ENCODE measurements at regions not wholly inside any gene's neighbourhood (a gene's known extent, or its start where the extent isn't known, plus 50 kb on each side); places are given as distances from the start of the nearest gene placed in this dataset.

DNA sequence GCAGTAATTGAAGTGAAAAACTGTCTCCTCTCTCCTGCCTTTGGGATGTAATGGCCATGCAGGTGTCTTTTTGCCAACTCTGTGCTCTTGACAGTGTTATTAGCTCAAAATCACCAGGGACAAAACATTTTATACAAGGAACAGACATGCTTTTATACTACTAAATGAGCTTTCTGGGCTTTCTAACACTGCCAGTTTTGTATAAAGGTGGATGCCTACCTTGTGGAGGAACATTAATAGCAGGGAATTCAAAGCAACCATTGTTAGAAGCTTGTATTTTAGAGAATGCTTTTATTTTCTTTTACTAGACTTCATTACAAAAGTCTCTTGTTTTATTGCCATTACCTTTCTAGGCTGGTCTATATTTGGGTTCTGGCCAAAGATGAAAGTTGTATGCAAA, 54.7 kb upstream of the ARSJ start:
- TF ChIP-seq, protein P1, sequence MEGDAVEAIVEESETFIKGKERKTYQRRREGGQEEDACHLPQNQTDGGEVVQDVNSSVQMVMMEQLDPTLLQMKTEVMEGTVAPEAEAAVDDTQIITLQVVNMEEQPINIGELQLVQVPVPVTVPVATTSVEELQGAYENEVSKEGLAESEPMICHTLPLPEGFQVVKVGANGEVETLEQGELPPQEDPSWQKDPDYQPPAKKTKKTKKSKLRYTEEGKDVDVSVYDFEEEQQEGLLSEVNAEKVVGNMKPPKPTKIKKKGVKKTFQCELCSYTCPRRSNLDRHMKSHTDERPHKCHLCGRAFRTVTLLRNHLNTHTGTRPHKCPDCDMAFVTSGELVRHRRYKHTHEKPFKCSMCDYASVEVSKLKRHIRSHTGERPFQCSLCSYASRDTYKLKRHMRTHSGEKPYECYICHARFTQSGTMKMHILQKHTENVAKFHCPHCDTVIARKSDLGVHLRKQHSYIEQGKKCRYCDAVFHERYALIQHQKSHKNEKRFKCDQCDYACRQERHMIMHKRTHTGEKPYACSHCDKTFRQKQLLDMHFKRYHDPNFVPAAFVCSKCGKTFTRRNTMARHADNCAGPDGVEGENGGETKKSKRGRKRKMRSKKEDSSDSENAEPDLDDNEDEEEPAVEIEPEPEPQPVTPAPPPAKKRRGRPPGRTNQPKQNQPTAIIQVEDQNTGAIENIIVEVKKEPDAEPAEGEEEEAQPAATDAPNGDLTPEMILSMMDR (IDR thresholded peaks at IDR 0.05), result no peak
- Mint-ChIP-seq H3K27ac (no peak overlapping the region), H3K36me3 (ENCODE audit: low read depth) (no peaks in the 10 kb centered on the region), H3K9me3 (no peaks in the 10 kb centered on the region), H3K4me1 (no peaks in the 10 kb centered on the region), H3K4me3 (no peak overlapping the region), H3K27me3 (no peaks in the 10 kb centered on the region)
- ATAC-seq (ENCODE audit: low read depth), result no peak
- CTCF ChIA-PET, result no interaction called here
- POLR2A ChIA-PET, result no interaction called here
- intact Hi-C loops (cut with micrococcal nuclease), result no loop called here
- DNase-seq, result no peak

DNA sequence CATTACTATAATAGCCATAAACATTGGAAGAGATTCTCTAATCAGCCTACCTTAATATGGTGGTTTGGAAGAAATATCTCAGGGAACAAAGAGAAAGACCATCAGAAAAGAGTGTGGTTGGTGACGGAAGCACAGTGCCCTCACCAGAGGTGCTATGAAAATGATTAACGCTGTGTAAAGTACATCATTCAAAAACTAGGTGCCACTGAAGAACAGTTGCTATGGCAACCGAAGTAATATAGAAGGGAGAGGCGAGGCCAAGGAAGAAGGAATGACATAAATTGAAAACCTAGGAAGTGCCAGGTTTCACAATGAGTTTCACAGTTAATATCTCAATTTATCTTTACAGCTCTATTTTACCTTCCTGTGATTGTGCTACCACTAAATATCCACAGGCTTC, 57.0 kb upstream of the ARSJ start:
- ATAC-seq (ENCODE audit: low read depth) (no peak), DNase-seq (no peak)
- no peaks in the 10 kb centered on the region for H3K36me3 Mint-ChIP-seq (ENCODE audit: low read depth)
- no peak overlapping the region for H3K4me3 Mint-ChIP-seq
- POLR2A ChIA-PET, result no interaction called here
- no peaks in the 10 kb centered on the region for H3K4me1 Mint-ChIP-seq
- CTCF ChIA-PET, result no interaction called here
- H3K27me3 Mint-ChIP-seq, result no peaks in the 10 kb centered on the region
- intact Hi-C loops (cut with micrococcal nuclease), result no loop called here
- no peak overlapping the region for H3K27ac Mint-ChIP-seq
- TF ChIP-seq, protein P1 (IDR thresholded peaks at IDR 0.05), result no peak
- H3K9me3 Mint-ChIP-seq, result no peaks in the 10 kb centered on the region

DNA sequence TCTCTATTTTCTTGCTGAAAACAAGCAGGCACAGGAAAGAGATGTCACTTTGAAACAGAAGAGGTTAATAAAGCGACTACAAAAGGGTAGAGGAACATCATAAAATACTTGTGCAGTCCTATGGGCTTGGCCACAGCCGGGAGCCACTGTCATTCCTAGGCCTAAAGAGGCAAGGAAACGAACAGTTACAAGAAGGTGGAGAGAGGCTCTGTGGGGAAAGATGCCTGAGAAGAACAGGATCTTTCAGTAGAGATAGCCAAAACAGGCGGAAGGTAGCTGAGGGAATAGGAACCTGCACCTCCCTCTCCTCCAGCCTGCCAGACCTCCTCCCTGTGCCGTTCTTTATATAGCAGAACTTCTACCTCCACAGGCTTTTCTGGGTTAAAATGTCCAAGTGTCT, 57.4 kb upstream of the ARSJ start:
- TF ChIP-seq, protein P1 (IDR thresholded peaks at IDR 0.05), result no peak
- intact Hi-C loops (cut with micrococcal nuclease), result no loop called here
- DNase-seq (no peak), ATAC-seq (ENCODE audit: low read depth) (no peak)
- Mint-ChIP-seq H3K9me3 (no peaks in the 10 kb centered on the region), H3K4me3 (no peak overlapping the region), H3K4me1 (no peaks in the 10 kb centered on the region), H3K36me3 (ENCODE audit: low read depth) (no peaks in the 10 kb centered on the region), H3K27ac (no peak overlapping the region), H3K27me3 (no peaks in the 10 kb centered on the region)
- ChIA-PET POLR2A (no interaction called here), CTCF (no interaction called here)

DNA sequence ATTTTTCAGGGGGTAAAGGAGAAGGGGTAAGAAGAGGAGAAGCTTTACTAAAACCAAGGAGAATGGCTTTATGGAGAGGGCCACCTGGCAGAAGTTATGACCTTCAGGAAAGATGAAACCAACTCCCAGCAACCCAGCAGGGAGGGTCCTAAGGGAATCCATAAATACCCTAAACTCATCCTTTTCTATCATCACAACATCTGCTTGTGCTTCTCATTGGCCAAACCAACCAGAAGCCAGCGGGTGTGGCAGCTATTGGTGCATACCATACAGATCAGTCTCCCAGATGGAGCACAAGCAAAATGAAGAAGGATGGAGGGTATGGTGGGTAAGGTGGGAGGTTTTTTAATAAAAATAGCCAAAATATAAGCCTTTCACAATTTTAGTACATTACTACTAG, 58.5 kb upstream of the ARSJ start:
- Mint-ChIP-seq H3K27me3 (no peaks in the 10 kb centered on the region), H3K27ac (no peak overlapping the region), H3K4me3 (no peak overlapping the region), H3K4me1 (no peaks in the 10 kb centered on the region), H3K36me3 (ENCODE audit: low read depth) (no peaks in the 10 kb centered on the region), H3K9me3 (peaks cover 2% of the 10 kb centered on the region)
- ATAC-seq (ENCODE audit: low read depth), result no peak
- TF ChIP-seq, protein P1 (IDR thresholded peaks at IDR 0.05), result no peak
- intact Hi-C loops (cut with micrococcal nuclease), result no loop called here
- ChIA-PET POLR2A (no interaction called here), CTCF (no interaction called here)
- DNase-seq, result no peak

DNA sequence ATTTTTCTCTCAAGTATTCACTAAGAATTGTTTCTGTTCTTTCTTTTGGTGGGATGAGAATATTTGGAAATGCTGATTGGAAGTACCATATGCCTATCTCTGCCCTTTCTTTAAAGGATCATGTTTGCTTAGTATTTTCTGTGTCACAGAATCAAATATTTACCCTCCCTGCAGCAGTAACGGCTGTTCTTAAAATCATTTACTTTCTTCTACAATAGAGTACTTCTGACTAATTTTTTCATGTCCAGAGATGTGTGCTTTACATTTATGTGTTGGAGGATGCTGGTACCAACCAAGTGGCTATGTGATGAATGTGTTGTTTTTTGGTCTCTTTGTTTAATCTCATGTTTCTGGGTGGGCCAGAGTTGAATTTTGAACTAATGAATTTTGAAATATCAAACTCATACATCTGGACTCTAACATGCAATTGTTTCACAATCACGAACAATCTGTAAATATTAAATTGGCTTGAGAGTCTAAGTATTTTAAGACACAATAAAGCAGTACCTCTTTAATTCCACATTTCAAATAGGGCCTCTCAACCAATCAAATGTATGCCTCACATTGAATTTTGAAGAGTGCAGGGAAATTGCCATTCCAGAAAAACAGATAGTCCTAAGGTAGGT, 59.4 kb upstream of the ARSJ start:
- no peak overlapping the region for H3K27ac Mint-ChIP-seq
- intact Hi-C loops (cut with micrococcal nuclease), result no loop called here
- no peak overlapping the region for H3K4me3 Mint-ChIP-seq
- DNase-seq, result no peak
- H3K4me1 Mint-ChIP-seq, result no peaks in the 10 kb centered on the region
- H3K9me3 Mint-ChIP-seq, result peaks cover 2% of the 10 kb centered on the region
- no peaks in the 10 kb centered on the region for H3K27me3 Mint-ChIP-seq
- TF ChIP-seq, protein P1 (IDR thresholded peaks at IDR 0.05), result no peak
- no peaks in the 10 kb centered on the region for H3K36me3 Mint-ChIP-seq (ENCODE audit: low read depth)
- ATAC-seq (ENCODE audit: low read depth), result no peak
- ChIA-PET CTCF (no interaction called here), POLR2A (no interaction called here)
